LNCaP clone FGC (cell line): ENCODE measurements at regions not wholly inside any gene's neighbourhood (a gene's known extent, or its start where the extent isn't known, plus 50 kb on each side); places are given as distances from the start of the nearest gene placed in this dataset.
A peak's percentile ranks its signal among the peaks of the same experiment; 100 is the strongest.

Experiments used
- DNase-seq: peaks from one replicate; pipeline ENCODE4 v3.0.0-alpha.2; 2011; ENCODE audit warnings: low read depth
- H3K4me3 ChIP-seq: 2 replicates; pipeline ENCODE4 v1.5.1; 2011; ENCODE audit warnings: mild to moderate bottlenecking, low read depth, low read length, control low read depth
- TF ChIP-seq, protein P1 (sequence below): IDR thresholded peaks from 2 replicates; pipeline ENCODE4 v1.5.1; 2012; ENCODE audit warnings: mild to moderate bottlenecking; ENCODE audit not compliant: control insufficient read depth, insufficient read depth; ENCODE audit errors: extremely low read depth

DNA sequence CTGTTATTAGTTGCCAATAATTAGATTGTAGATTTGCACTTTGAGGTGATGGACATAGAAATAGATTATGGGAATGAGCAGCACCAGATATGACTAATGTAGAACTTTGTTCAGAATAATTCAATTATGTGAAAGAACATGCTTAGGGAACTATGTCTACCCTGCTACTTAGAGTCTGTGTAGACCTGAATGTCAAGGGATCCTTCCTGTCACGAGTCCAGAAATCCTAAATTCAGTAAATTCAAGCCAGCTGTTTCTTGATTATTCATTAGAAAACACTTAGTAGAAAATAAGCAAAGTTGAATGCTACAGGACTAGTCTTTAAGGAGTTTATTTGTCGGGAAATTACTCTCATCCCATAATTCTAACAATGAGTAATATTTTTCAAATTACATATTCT lies 887.3 kb upstream of the SEMA6A start:
- no peak for DNase-seq
- TF ChIP-seq, protein P1, sequence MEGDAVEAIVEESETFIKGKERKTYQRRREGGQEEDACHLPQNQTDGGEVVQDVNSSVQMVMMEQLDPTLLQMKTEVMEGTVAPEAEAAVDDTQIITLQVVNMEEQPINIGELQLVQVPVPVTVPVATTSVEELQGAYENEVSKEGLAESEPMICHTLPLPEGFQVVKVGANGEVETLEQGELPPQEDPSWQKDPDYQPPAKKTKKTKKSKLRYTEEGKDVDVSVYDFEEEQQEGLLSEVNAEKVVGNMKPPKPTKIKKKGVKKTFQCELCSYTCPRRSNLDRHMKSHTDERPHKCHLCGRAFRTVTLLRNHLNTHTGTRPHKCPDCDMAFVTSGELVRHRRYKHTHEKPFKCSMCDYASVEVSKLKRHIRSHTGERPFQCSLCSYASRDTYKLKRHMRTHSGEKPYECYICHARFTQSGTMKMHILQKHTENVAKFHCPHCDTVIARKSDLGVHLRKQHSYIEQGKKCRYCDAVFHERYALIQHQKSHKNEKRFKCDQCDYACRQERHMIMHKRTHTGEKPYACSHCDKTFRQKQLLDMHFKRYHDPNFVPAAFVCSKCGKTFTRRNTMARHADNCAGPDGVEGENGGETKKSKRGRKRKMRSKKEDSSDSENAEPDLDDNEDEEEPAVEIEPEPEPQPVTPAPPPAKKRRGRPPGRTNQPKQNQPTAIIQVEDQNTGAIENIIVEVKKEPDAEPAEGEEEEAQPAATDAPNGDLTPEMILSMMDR, result no peak
- no peak overlapping the region for H3K4me3 ChIP-seq

DNA sequence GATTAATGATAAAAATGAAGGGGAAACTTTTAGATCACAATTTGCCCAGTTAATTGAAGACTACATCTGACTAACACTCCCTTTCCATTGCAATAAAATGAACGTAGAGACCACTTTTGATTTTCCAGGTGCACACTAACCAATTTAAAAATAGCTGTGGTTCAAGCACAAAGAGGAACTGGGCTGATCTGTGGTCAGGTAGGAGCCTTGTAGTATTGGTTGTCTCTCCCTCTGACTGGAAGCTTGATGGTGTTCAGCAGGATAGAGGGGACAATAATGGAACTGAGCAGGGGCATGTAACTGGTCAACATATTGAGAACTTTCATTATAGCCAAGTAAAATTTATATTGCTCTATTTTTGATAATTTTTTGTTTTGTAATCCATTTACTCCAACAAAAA lies 886.8 kb upstream of the SEMA6A start:
- no peak overlapping the region for H3K4me3 ChIP-seq
- no peak for DNase-seq
- TF ChIP-seq, protein P1, result no peak

DNA sequence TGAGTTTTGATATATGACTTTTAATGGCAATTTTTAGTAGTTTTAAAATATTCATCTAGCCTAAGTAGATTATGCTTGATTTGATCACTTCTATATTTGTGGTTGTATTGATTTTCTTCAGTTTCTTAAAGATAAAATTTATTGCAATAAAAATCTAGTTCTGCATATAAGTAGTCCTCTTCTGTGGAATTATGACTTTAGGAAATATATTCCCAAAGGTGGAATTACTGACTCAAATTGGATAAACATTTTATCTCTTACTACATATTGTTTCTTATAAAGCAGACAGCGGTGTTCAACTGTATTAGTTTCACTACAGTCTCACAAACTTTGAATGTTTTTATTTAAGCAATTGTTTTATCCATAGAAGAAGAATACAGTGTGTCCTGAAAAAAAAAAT lies 883.0 kb upstream of the SEMA6A start:
- no peak for DNase-seq
- TF ChIP-seq, protein P1, result no peak
- H3K4me3 ChIP-seq, result no peak overlapping the region

DNA sequence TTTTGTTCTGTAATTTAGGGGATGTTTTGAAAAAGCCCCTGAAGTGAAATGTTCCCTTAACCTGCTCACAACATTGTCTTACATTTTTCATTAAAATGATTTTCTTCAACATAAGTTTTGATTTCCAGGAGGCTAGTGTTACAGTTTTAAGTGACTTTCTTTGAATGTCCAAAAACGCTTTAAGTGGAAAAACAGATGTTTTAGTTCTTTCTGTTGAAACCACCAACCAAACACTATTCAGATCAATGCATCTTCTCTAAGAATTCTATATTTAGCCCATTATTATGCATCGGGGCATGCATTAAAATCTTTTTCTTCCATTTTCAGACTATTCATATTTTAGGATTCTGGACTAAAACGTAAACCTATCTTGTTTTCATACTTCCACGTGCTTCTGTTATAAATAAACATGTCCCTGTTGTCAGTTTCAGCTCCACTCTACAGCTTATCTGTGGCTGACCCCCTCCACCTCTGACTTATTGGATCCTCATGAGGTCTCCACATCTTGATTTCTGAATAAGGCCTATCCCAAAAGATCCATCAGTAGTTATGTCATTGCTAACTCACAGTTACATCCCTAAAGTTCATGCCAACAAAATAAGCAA lies 882.3 kb upstream of the SEMA6A start:
- H3K4me3 ChIP-seq, result no peak overlapping the region
- TF ChIP-seq, protein P1, result no peak
- DNase-seq, result no peak

DNA sequence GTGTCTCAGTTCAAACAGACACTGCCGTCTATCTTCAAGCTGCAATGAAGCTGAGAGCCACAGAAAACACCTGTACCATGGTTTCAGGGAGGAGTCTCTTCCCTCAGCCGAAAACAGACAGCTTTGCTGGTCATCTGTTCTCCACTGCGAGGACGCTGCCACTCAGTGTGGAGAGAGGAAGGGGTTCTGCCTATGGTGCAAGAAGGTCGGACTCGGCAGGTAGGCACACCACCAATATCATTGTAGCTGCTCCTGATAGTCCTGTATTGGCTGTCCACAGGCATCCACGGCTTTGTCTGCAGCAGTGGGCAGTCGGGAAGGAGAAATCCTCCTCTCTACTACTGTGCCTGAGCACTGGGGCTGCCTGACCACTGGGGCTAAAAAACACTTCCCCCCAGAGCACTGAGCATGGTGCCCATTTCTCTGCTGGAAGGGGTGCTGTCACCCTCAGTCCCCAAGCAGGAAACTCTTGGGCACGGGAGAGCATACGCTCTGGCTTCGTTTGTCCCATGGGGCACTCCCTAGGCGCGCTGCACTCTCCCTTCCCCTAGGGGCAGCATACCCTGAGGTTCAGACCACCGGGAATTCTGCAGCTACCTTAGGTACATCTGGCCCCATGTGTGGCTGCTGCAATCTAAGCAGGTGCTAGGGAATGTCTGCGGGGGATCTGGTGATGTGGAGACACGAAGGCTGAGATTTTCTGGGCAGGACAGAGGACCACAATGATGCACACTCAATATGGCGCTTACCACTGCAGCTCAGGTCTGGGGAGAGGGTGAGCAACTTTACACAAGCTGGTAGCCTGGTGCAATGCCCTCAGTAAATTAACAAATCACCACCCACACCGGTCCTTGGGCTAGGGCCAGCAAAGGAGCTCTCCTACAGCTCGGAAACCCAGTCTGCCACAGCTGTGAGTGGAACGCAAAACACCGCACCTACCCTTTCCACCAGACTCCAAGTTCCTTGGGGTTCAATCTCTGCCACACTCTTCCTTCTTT lies 880.9 kb upstream of the SEMA6A start:
- TF ChIP-seq, protein P1, result peak; percentile 41
- H3K4me3 ChIP-seq, result peak overlapping the region; percentile 61
- DNase-seq, result no peak

DNA sequence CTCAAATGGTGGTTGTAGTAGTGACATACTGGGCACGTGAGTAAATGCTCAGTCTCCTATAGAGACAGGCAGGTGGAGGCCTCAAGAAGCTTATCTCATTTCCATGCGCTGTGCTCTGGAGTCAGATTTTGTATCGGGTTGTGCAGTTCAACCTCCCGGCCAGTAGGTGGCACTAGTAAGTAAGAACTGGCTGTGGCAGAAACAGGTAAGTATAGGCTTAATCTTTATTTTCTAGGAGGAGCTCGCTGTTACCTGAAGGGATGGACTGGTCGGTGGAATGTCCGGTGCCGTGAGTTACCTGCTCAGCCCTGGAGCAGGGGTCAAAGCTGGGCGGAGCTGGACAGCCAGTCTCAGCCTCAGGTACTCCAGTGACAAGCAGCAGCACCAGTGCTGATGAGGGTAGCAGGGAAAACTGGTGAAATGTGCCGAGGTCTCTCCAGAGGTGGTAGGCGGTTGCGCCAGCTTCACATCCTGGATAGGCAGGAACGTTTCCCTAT lies 880.1 kb upstream of the SEMA6A start:
- peak overlapping the region; percentile 61 for H3K4me3 ChIP-seq

More for the DNA sequence above, 880.1 kb upstream of the SEMA6A start:
- DNase-seq, result peak; percentile 63
- TF ChIP-seq, protein P1, result peak; percentile 89
